ENCODE measurements at regions not wholly inside any gene's neighbourhood (a gene's known extent, or its start where the extent isn't known, plus 50 kb on each side); places are given as distances from the start of the nearest gene placed in this dataset.

GRCh38 chr20:41694796-41695195, 76.6 kb upstream of the CHD6 start:
- H3K4me3 Mint-ChIP-seq (ENCODE audit: low read depth) = peak overlapping the region; percentile 60
- no peak for DNase-seq (ENCODE audit: low spot score, unreplicated experiment)

GRCh38 chr20:41693136-41693979, 75.2 kb upstream of the CHD6 start:
- Mint-ChIP-seq H3K4me3 (ENCODE audit: low read depth) (peak overlapping the region; percentile 86), H3K36me3 (ENCODE audit: insufficient read depth) (no peaks in the 10 kb centered on the region), H3K9me3 (ENCODE audit: low read depth) (peaks cover 3% of the 10 kb centered on the region), H3K27me3 (no peaks in the 10 kb centered on the region), H3K27ac (peak overlapping the region; percentile 98), H3K4me1 (ENCODE audit: low read depth) (peaks cover 24% of the 10 kb centered on the region)
- TF ChIP-seq CTCF (IDR thresholded peaks at IDR 0.05; ENCODE audit: unreplicated experiment) = peak; percentile 61
- DNase-seq (ENCODE audit: low spot score, unreplicated experiment) = peak; percentile 51

More at GRCh38 chr20:41694796-41695195, 76.6 kb upstream of the CHD6 start:
- peak overlapping the region; percentile 88 for H3K27ac Mint-ChIP-seq
- no peaks in the 10 kb centered on the region for H3K27me3 Mint-ChIP-seq
- H3K9me3 Mint-ChIP-seq (ENCODE audit: low read depth) = peaks cover 3% of the 10 kb centered on the region
- H3K4me1 Mint-ChIP-seq (ENCODE audit: low read depth) = peaks cover 20% of the 10 kb centered on the region
- no peak for TF ChIP-seq CTCF (IDR thresholded peaks at IDR 0.05; ENCODE audit: unreplicated experiment)
- H3K36me3 Mint-ChIP-seq (ENCODE audit: insufficient read depth) = no peaks in the 10 kb centered on the region

GRCh38 chr20:41692479-41693135, 74.4 kb upstream of the CHD6 start:
- Mint-ChIP-seq H3K9me3 (ENCODE audit: low read depth) (no peaks in the 10 kb centered on the region), H3K4me1 (ENCODE audit: low read depth) (peaks cover 27% of the 10 kb centered on the region), H3K27me3 (no peaks in the 10 kb centered on the region), H3K4me3 (ENCODE audit: low read depth) (peak overlapping the region; percentile 86), H3K36me3 (ENCODE audit: insufficient read depth) (no peaks in the 10 kb centered on the region), H3K27ac (peak overlapping the region; percentile 98)
- DNase-seq (ENCODE audit: low spot score, unreplicated experiment) = peak; percentile 58
- no peak for TF ChIP-seq CTCF (IDR thresholded peaks at IDR 0.05; ENCODE audit: unreplicated experiment)

- no peak for TF ChIP-seq CTCF (IDR thresholded peaks at IDR 0.05; ENCODE audit: unreplicated experiment)
- no peak for DNase-seq (ENCODE audit: low spot score, unreplicated experiment)
These were observed 73.3 kb upstream of the CHD6 start for GRCh38 chr20:41691443-41691842.

GRCh38 chr20:41690702-41691101, 72.5 kb upstream of the CHD6 start:
- peaks cover 25% of the 10 kb centered on the region for H3K4me1 Mint-ChIP-seq (ENCODE audit: low read depth)
- H3K9me3 Mint-ChIP-seq (ENCODE audit: low read depth) = peaks cover 5% of the 10 kb centered on the region
- H3K4me3 Mint-ChIP-seq (ENCODE audit: low read depth) = no peak overlapping the region
- H3K27me3 Mint-ChIP-seq = no peaks in the 10 kb centered on the region
- TF ChIP-seq CTCF (IDR thresholded peaks at IDR 0.05; ENCODE audit: unreplicated experiment) = no peak
- no peaks in the 10 kb centered on the region for H3K36me3 Mint-ChIP-seq (ENCODE audit: insufficient read depth)
- H3K27ac Mint-ChIP-seq = no peak overlapping the region
- no peak for DNase-seq (ENCODE audit: low spot score, unreplicated experiment)

More at GRCh38 chr20:41691443-41691842, 73.3 kb upstream of the CHD6 start:
- Mint-ChIP-seq H3K4me3 (ENCODE audit: low read depth) (no peak overlapping the region), H3K9me3 (ENCODE audit: low read depth) (peaks cover 5% of the 10 kb centered on the region), H3K27ac (no peak overlapping the region), H3K4me1 (ENCODE audit: low read depth) (peaks cover 25% of the 10 kb centered on the region), H3K36me3 (ENCODE audit: insufficient read depth) (no peaks in the 10 kb centered on the region), H3K27me3 (no peaks in the 10 kb centered on the region)

Measured in progenitor cell of endocrine pancreas (in vitro differentiated cells).